ENCODE measurements at regions not wholly inside any gene's neighbourhood (a gene's known extent, or its start where the extent isn't known, plus 50 kb on each side); places are given as distances from the start of the nearest gene placed in this dataset.

DNA sequence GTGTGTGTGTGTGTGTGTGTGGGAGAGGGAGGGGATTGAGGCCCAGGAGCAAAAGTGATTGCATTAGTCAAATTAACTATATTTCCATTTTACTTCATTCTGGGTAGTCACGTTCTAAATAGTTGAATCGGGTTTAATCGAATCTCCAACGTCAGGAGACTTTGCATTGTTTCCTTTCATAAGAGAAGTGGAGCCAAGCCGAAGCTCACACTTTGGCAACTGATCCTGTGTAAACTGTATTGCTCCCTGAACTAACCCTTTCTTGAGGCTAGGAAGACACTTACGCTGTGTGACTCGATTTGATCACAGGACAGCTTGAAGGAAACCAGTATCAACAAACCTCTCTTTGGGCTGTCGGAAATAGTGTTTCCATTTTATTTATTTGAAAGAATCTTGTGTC, 363.4 kb upstream of the ATP2B1 start:
- Histone ChIP-seq H3K27ac (ENCODE audit: insufficient read depth, low read length, poor library complexity, severe bottlenecking) (no peak overlapping the region), H3K9me3 (ENCODE audit: control insufficient read depth in 2 of 2, low read length in 2 of 2) (no peaks in the 10 kb centered on the region), H3K27me3 (ENCODE audit: control insufficient read depth, insufficient read depth, low read length) (no peaks in the 10 kb centered on the region), H3K4me3 (ENCODE audit: low read depth, low read length) (no peak overlapping the region), H3K4me1 (ENCODE audit: control insufficient read depth, insufficient read depth, low read length, poor library complexity, severe bottlenecking) (peaks cover 12% of the 10 kb centered on the region), H3K36me3 (ENCODE audit: control insufficient read depth, insufficient read depth, low read length) (no peaks in the 10 kb centered on the region)
- ATAC-seq (ENCODE audit: low read depth in 2 of 2), result no peak
- peaks cover 5 to 17% (median 10%) of the 10 kb centered on the region in 4 donors for H3K4me1 Mint-ChIP-seq
- no peak for DNase-seq
- peaks cover 9% of the 10 kb centered on the region for H3K27me3 Mint-ChIP-seq
- peaks cover 0 to 5% (median 0%) of the 10 kb centered on the region in 7 donors for H3K9me3 Mint-ChIP-seq
- no peaks in the 10 kb centered on the region for H3K36me3 Mint-ChIP-seq
- no peak overlapping the region for H3K27ac Mint-ChIP-seq
- H3K4me3 Mint-ChIP-seq, result no peak overlapping the region

DNA sequence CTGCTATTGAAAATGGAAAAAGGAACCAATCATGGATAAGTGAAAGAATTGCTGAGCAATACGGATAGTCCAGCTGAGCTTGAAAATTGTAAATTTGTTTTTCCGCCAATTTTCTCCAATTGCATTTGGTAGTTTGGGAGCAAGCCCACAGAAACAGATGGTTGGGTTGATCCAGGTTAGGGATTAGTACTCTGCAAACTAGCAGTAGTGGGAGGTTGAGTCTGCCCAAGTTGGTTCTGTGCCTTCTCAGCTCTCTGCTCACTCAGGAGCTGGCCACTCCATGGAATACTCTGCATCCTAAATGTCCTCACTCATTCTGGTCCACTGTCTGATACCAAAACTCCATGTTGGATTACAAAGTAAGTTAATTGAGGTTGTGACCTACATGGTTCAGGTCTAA, 361.1 kb upstream of the ATP2B1 start:
- Histone ChIP-seq H3K9me3 (ENCODE audit: control insufficient read depth in 2 of 2, low read length in 2 of 2) (no peaks in the 10 kb centered on the region), H3K27me3 (ENCODE audit: control insufficient read depth, insufficient read depth, low read length) (no peaks in the 10 kb centered on the region), H3K4me1 (ENCODE audit: control insufficient read depth, insufficient read depth, low read length, poor library complexity, severe bottlenecking) (no peaks in the 10 kb centered on the region), H3K36me3 (ENCODE audit: control insufficient read depth, insufficient read depth, low read length) (no peaks in the 10 kb centered on the region), H3K4me3 (ENCODE audit: low read depth, low read length) (no peak overlapping the region), H3K27ac (ENCODE audit: insufficient read depth, low read length, poor library complexity, severe bottlenecking) (no peak overlapping the region)
- DNase-seq (no peak), ATAC-seq (ENCODE audit: low read depth in 2 of 2) (no peak)
- Mint-ChIP-seq H3K27ac (no peak overlapping the region), H3K9me3 (peaks cover 0 to 4% (median 0%) of the 10 kb centered on the region in 7 donors), H3K36me3 (no peaks in the 10 kb centered on the region), H3K4me1 (no peaks in the 10 kb centered on the region), H3K4me3 (no peak overlapping the region), H3K27me3 (peaks cover 6% of the 10 kb centered on the region)

DNA sequence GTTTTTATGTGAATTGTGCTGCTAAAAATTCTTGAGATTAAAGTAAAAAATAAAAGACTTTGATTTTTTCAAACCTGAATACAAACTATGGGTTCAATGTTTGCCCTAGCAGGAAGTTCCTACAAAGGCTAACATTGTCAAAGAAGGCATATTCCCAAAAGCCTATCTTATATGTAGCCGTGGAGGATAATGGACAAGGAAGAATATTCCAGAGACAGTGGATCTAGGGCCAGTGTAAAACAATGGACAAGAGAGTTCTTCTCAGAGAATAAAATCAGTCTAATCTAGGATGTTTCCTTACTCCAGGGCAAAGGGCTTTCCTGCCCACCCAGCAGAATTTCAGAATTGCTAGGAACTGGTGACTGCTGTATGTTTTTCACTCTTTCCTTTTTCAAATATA, 359.2 kb upstream of the ATP2B1 start:
- ATAC-seq (ENCODE audit: low read depth in 2 of 2) (no peak), DNase-seq (no peak)
- no peak overlapping the region for H3K27ac Mint-ChIP-seq
- no peak overlapping the region for H3K4me3 Mint-ChIP-seq
- Histone ChIP-seq H3K36me3 (ENCODE audit: control insufficient read depth, insufficient read depth, low read length) (no peaks in the 10 kb centered on the region), H3K9me3 (ENCODE audit: control insufficient read depth in 2 of 2, low read length in 2 of 2) (no peaks in the 10 kb centered on the region), H3K4me1 (ENCODE audit: control insufficient read depth, insufficient read depth, low read length, poor library complexity, severe bottlenecking) (no peaks in the 10 kb centered on the region), H3K27ac (ENCODE audit: insufficient read depth, low read length, poor library complexity, severe bottlenecking) (no peak overlapping the region), H3K27me3 (ENCODE audit: control insufficient read depth, insufficient read depth, low read length) (no peaks in the 10 kb centered on the region), H3K4me3 (ENCODE audit: low read depth, low read length) (no peak overlapping the region)
- no peaks in the 10 kb centered on the region for H3K36me3 Mint-ChIP-seq
- peaks cover 6% of the 10 kb centered on the region for H3K27me3 Mint-ChIP-seq
- no peaks in the 10 kb centered on the region for H3K4me1 Mint-ChIP-seq
- H3K9me3 Mint-ChIP-seq, result peaks cover 0 to 4% (median 0%) of the 10 kb centered on the region in 7 donors

DNA sequence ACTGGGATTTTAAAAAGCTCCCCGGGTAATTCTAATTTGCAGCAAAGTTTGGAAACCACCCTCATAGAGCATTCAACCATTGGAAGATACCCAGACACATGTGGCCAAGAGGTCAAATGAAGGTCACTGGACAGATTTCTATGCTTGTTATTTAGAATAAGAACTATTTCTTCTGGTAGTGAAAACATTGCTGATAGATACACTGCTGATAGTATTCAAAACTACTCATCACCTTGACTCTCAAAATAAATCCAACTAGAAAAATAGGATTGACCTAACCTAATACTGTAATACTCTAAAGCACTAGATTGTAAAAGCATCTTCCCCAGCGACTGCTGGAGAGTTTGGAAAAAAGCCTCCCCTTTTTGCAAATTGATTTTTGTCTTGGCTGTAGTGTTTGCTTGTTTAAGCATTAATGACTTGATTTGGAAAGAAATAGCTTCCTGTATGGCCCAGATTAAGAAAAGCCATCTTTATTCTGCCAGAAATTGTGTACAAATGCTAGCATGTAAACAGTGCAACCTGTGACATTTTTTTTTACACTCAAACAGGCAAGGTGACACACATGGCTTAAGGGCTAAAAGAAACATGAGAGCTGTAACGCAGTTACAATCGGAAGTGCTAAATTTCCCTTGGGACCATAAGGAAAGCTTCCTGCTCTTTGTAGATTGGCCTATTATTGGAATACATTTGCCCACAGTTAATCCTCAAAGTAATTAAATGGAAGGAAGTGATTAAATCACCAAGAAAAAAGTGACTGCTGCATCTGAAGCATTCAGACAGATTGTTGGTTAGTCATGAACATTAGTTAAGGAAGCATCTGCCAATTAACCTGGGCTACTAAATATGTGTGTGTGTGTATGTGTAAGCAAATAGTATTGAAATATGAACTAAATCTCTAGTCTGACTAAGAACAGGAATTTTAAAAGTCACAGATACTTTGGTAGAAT, 356.5 kb upstream of the ATP2B1 start:
- no peak overlapping the region for H3K4me3 Mint-ChIP-seq

DNA sequence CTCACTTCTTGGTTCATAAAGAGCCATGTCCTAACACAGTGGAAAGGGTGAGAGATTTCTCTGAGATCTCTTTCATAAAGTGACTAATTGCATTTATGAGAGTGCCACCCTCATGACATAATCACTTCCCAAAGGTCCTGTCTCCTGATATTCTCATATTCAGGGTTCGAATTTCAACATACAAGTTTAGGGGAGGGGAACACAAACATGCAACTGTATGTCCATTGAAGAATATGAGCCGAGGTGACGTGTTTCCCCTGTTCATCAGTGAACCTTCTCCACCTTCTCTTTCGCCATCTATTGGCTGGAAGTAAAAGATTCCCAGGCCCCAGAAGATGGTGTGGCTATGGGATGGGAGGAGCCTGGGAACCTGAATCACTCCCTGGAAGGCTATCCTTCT, 354.2 kb upstream of the ATP2B1 start:
- Histone ChIP-seq H3K4me3 (ENCODE audit: low read depth, low read length) (no peak overlapping the region), H3K36me3 (ENCODE audit: control insufficient read depth, insufficient read depth, low read length) (no peaks in the 10 kb centered on the region), H3K27ac (ENCODE audit: insufficient read depth, low read length, poor library complexity, severe bottlenecking) (no peak overlapping the region), H3K9me3 (ENCODE audit: control insufficient read depth in 2 of 2, low read length in 2 of 2) (no peaks in the 10 kb centered on the region), H3K27me3 (ENCODE audit: control insufficient read depth, insufficient read depth, low read length) (no peaks in the 10 kb centered on the region), H3K4me1 (ENCODE audit: control insufficient read depth, insufficient read depth, low read length, poor library complexity, severe bottlenecking) (no peaks in the 10 kb centered on the region)
- no peaks in the 10 kb centered on the region for H3K27me3 Mint-ChIP-seq
- ATAC-seq (ENCODE audit: low read depth in 2 of 2) (no peak), DNase-seq (no peak)
- no peaks in the 10 kb centered on the region for H3K36me3 Mint-ChIP-seq
- no peak overlapping the region for H3K4me3 Mint-ChIP-seq
- no peaks in the 10 kb centered on the region for H3K4me1 Mint-ChIP-seq
- H3K27ac Mint-ChIP-seq, result no peak overlapping the region
- no peaks in the 10 kb centered on the region for H3K9me3 Mint-ChIP-seq

More for the DNA sequence above, 356.5 kb upstream of the ATP2B1 start:
- no peaks in the 10 kb centered on the region for H3K4me1 Mint-ChIP-seq
- Histone ChIP-seq H3K36me3 (ENCODE audit: control insufficient read depth, insufficient read depth, low read length) (no peaks in the 10 kb centered on the region), H3K4me1 (ENCODE audit: control insufficient read depth, insufficient read depth, low read length, poor library complexity, severe bottlenecking) (no peaks in the 10 kb centered on the region), H3K27ac (ENCODE audit: insufficient read depth, low read length, poor library complexity, severe bottlenecking) (no peak overlapping the region), H3K27me3 (ENCODE audit: control insufficient read depth, insufficient read depth, low read length) (no peaks in the 10 kb centered on the region), H3K4me3 (ENCODE audit: low read depth, low read length) (no peak overlapping the region), H3K9me3 (ENCODE audit: control insufficient read depth in 2 of 2, low read length in 2 of 2) (no peaks in the 10 kb centered on the region)
- no peaks in the 10 kb centered on the region for H3K27me3 Mint-ChIP-seq
- H3K27ac Mint-ChIP-seq, result no peak overlapping the region
- H3K9me3 Mint-ChIP-seq, result peaks cover 0 to 2% (median 0%) of the 10 kb centered on the region in 7 donors
- ATAC-seq (ENCODE audit: low read depth in 2 of 2) (no peak), DNase-seq (no peak)
- H3K36me3 Mint-ChIP-seq, result no peaks in the 10 kb centered on the region

DNA sequence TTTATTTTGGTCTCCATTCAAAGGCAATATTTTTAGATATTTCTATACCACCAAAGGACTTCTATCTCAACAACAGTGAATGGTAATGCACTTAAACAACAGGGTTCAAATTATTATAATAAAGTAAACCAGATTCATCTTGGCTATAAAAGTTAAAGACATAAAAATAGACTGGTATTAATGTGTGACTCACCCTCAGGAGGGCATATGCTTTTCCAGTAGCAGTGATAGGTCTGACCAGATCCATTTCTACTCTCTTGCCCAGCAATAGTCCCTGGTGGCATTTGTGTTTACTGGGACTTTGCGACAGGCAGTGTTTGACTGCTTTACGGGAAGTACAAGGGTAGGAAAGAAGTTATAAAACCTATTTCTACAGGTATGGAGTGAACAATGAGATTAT, 353.2 kb upstream of the ATP2B1 start:
- Histone ChIP-seq H3K9me3 (ENCODE audit: control insufficient read depth in 2 of 2, low read length in 2 of 2) (no peaks in the 10 kb centered on the region), H3K36me3 (ENCODE audit: control insufficient read depth, insufficient read depth, low read length) (no peaks in the 10 kb centered on the region), H3K27ac (ENCODE audit: insufficient read depth, low read length, poor library complexity, severe bottlenecking) (no peak overlapping the region), H3K4me3 (ENCODE audit: low read depth, low read length) (no peak overlapping the region), H3K27me3 (ENCODE audit: control insufficient read depth, insufficient read depth, low read length) (no peaks in the 10 kb centered on the region), H3K4me1 (ENCODE audit: control insufficient read depth, insufficient read depth, low read length, poor library complexity, severe bottlenecking) (no peaks in the 10 kb centered on the region)
- ATAC-seq (ENCODE audit: low read depth in 2 of 2) (no peak), DNase-seq (no peak)
- Mint-ChIP-seq H3K9me3 (no peaks in the 10 kb centered on the region), H3K4me1 (no peaks in the 10 kb centered on the region), H3K36me3 (no peaks in the 10 kb centered on the region), H3K4me3 (no peak overlapping the region), H3K27me3 (no peaks in the 10 kb centered on the region), H3K27ac (no peak overlapping the region)

DNA sequence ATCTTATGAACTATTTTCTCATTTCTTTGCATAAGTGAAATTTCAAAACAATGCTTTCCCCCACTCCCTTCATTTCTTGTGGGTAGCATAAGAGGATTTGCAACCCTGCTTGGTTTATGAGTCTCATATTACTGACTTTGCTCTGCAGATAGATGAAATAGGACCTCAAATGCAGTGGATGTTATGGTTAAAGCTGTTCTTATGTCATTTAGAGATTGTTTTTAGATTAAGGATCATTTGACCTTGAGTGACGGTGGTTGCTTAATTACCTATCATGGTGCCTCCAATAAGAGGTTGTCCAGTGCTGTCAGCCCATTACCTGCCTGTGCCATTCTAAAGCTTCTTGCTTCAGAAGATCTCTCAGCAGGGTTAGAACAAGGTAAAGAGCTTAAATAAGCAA, 351.4 kb upstream of the ATP2B1 start:
- no peaks in the 10 kb centered on the region for H3K36me3 ChIP-seq (ENCODE audit: control insufficient read depth, insufficient read depth, low read length)
- H3K4me3 ChIP-seq (ENCODE audit: low read depth, low read length), result no peak overlapping the region
- H3K27ac ChIP-seq (ENCODE audit: insufficient read depth, low read length, poor library complexity, severe bottlenecking), result no peak overlapping the region
- no peaks in the 10 kb centered on the region for H3K4me1 Mint-ChIP-seq
- no peak for ATAC-seq (ENCODE audit: low read depth in 2 of 2)
- no peaks in the 10 kb centered on the region for H3K36me3 Mint-ChIP-seq
- no peaks in the 10 kb centered on the region for H3K4me1 ChIP-seq (ENCODE audit: control insufficient read depth, insufficient read depth, low read length, poor library complexity, severe bottlenecking)
- no peak overlapping the region for H3K4me3 Mint-ChIP-seq
- no peaks in the 10 kb centered on the region for H3K27me3 Mint-ChIP-seq
- no peaks in the 10 kb centered on the region for H3K9me3 ChIP-seq (ENCODE audit: control insufficient read depth in 2 of 2, low read length in 2 of 2)
- no peaks in the 10 kb centered on the region for H3K9me3 Mint-ChIP-seq
- no peaks in the 10 kb centered on the region for H3K27me3 ChIP-seq (ENCODE audit: control insufficient read depth, insufficient read depth, low read length)
- no peak for DNase-seq
- no peak overlapping the region for H3K27ac Mint-ChIP-seq

DNA sequence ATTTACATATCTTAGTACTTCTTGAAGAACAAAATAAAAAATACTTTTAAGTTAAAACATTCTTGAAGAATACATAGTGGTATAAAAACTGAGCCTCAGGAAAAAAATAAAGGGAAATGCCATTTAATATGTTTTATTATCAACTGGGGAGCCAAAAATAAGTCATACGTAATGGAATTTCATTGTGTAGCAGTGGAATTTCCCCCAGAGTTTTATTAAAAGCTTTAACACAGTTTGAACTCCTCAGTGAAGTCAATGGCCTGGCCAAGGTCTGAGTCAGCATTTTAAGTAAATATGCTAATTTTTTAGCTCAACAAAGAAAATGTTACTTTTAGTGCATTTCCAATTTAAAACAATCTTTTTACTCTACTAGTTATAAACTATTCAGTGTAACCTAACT, 350.1 kb upstream of the ATP2B1 start:
- no peak overlapping the region for H3K27ac Mint-ChIP-seq
- no peak overlapping the region for H3K4me3 Mint-ChIP-seq
- Histone ChIP-seq H3K9me3 (ENCODE audit: control insufficient read depth in 2 of 2, low read length in 2 of 2) (no peaks in the 10 kb centered on the region), H3K4me1 (ENCODE audit: control insufficient read depth, insufficient read depth, low read length, poor library complexity, severe bottlenecking) (no peaks in the 10 kb centered on the region), H3K27ac (ENCODE audit: insufficient read depth, low read length, poor library complexity, severe bottlenecking) (no peak overlapping the region), H3K27me3 (ENCODE audit: control insufficient read depth, insufficient read depth, low read length) (no peaks in the 10 kb centered on the region), H3K4me3 (ENCODE audit: low read depth, low read length) (no peak overlapping the region), H3K36me3 (ENCODE audit: control insufficient read depth, insufficient read depth, low read length) (no peaks in the 10 kb centered on the region)
- H3K36me3 Mint-ChIP-seq, result no peaks in the 10 kb centered on the region
- ATAC-seq (ENCODE audit: low read depth in 2 of 2), result no peak
- peaks cover 0 to 3% (median 0%) of the 10 kb centered on the region in 4 donors for H3K4me1 Mint-ChIP-seq
- no peaks in the 10 kb centered on the region for H3K27me3 Mint-ChIP-seq
- no peak for DNase-seq
- H3K9me3 Mint-ChIP-seq, result no peaks in the 10 kb centered on the region

All from CD4-positive, CD25-positive, alpha-beta regulatory T cell (primary cell).